Sigmoid colon (tissue), 6 donors: ENCODE measurements at regions not wholly inside any gene's neighbourhood (a gene's known extent, or its start where the extent isn't known, plus 50 kb on each side); places are given as distances from the start of the nearest gene placed in this dataset.

Experiments used
- DNase-seq: peaks from one replicate; pipeline ENCODE4 v3.0.0-alpha.2; 2019
- H3K27ac ChIP-seq, 4 donors: fragments of 200-600 bp; sonication (generic); one replicate each; pipeline ENCODE4 v1.5.1; 2016 to 2019; ENCODE audit warnings: mild to moderate bottlenecking in 1 of 4
- H3K27me3 ChIP-seq, 3 donors: fragments of 200-600 bp; sonication (generic); one replicate each; pipeline ENCODE4 v1.5.1; 2019; ENCODE audit warnings: mild to moderate bottlenecking in 1 of 3
- H3K36me3 ChIP-seq, 4 donors: fragments of 200-600 bp; sonication (generic); one replicate each; pipeline ENCODE4 v1.5.1; 2016 to 2019
- H3K4me1 ChIP-seq, 4 donors: fragments of 200-600 bp; sonication (generic); one replicate each; pipeline ENCODE4 v1.5.1; 2017 to 2019
- H3K4me3 ChIP-seq, 4 donors: fragments of 200-600 bp; sonication (generic); one replicate each; pipeline ENCODE4 v1.5.1; 2017 to 2019; ENCODE audit warnings: mild to moderate bottlenecking in 2 of 4, moderate library complexity in 1 of 4
- H3K9me3 ChIP-seq, 4 donors: fragments of 200-600 bp in 3 of 4; sonication (generic) in 3 of 4; one replicate each; pipeline versions ENCODE4 v1.5.1 to v1.6.1; 2013 to 2019
- CTCF ChIP-seq, 4 experiments: fragments of 450-650 bp in 3 of 4; fragments of 200-600 bp in 1 of 4; IDR thresholded peaks; one replicate each; pipeline ENCODE4 v1.5.1; 2016 to 2019; ENCODE audit warnings: antibody characterized with exemption in 4 of 4, mild to moderate bottlenecking in 3 of 4, moderate library complexity in 2 of 4
- EP300 ChIP-seq, 4 donors: sonication (generic); formaldehyde crosslinking; IDR thresholded peaks; one replicate each; pipeline ENCODE4 v1.6.1; 2017; ENCODE audit warnings: antibody characterized with exemption in 4 of 4
- POLR2A ChIP-seq, 2 donors: fragments of 450-650 bp; IDR thresholded peaks; one replicate each; pipeline ENCODE4 v1.6.1; 2016; ENCODE audit warnings: antibody characterized with exemption in 2 of 2, mild to moderate bottlenecking in 2 of 2, moderate library complexity in 2 of 2
- POLR2AphosphoS5 ChIP-seq, 4 donors: sonication (generic); formaldehyde crosslinking; IDR thresholded peaks; one replicate each; pipeline ENCODE4 v1.6.1; 2017; ENCODE audit warnings: antibody characterized with exemption in 4 of 4
- WGBS, 2 donors: extraction: QIAGEN DNeasy Blood & Tissue Kit; methylation state at CpG; one replicate each; pipeline ENCODE4 v1.1.7; 2013; 5-methylcytosine and 5-hydroxymethylcytosine counted together
- intact Hi-C: fragments of 100-400 bp; cut with DNase I; formaldehyde crosslinking; loops from one replicate; pipeline ENCODE4 v1.15.1; 2023
- donor health status: healthy with polysubstance abuse.
- donor health status: healthy.

- no peak for TF ChIP-seq POLR2A (IDR thresholded peaks at IDR 0.05)
- DNase-seq = no peak
- Histone ChIP-seq H3K4me3 (no peak overlapping the region), H3K36me3 (no peaks in the 10 kb centered on the region), H3K4me1 (no peaks in the 10 kb centered on the region), H3K27me3 (no peaks in the 10 kb centered on the region), H3K9me3 (no peaks in the 10 kb centered on the region), H3K27ac (no peak overlapping the region)
- intact Hi-C loops = no loop called here
- WGBS, 2 donors = 71 to 73% methylated on average over 2 of the region's 2 CpGs
Observed at GRCh38 chr4:11106759-11107158, 321.9 kb downstream of the HS3ST1 start.

DNA sequence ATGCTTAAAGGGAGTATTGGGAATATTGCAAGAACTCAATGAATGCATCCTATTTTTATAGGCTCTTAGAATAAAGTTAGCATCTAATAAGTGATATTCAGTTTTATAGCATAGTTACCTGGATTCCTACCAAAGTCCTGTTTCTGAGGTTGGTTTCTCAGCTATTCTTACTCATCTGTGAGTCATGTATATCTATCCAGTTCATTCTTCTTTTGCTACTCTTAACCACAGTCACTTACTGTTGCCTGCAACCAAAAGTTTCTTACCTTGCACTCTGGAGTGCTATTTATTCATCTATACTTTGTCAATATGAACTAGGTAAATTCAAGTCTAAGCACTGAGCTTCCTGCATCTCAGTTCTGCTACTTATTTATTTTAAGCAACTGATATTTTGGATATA lies 322.5 kb downstream of the HS3ST1 start:
- Histone ChIP-seq H3K9me3 (no peaks in the 10 kb centered on the region), H3K27me3 (no peaks in the 10 kb centered on the region), H3K36me3 (no peaks in the 10 kb centered on the region), H3K4me1 (no peaks in the 10 kb centered on the region), H3K27ac (no peak overlapping the region), H3K4me3 (no peak overlapping the region)
- no peak for DNase-seq
- no peak for TF ChIP-seq POLR2AphosphoS5 (IDR thresholded peaks at IDR 0.05)
- no peak for TF ChIP-seq EP300 (IDR thresholded peaks at IDR 0.05)
- no peak for TF ChIP-seq POLR2A (IDR thresholded peaks at IDR 0.05)
- TF ChIP-seq CTCF (IDR thresholded peaks at IDR 0.05) = no peak
- intact Hi-C loops = no loop called here

DNA sequence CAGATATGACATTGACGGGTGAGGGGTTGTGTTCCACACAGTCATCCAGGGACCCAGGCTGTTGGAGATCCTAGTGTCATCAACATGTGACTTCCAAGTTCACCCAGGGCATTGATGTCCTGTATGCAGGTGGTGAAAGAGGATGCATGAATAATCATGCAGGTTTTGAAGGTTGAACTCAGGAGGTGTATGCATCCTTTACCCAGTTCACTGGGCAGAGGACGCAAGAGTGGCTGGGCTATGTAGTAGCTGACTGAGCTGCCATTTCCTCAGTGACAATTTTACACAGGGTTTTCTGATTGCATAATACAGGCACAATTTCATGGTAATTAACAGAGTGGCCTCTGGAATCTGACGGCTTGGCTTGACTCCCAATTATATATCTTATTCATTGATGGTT lies 323.0 kb downstream of the HS3ST1 start:
- WGBS, 2 donors = 56 to 57% methylated on average over 3 of the region's 3 CpGs
- Histone ChIP-seq H3K27ac (no peak overlapping the region), H3K36me3 (no peaks in the 10 kb centered on the region), H3K4me3 (no peak overlapping the region), H3K27me3 (no peaks in the 10 kb centered on the region), H3K9me3 (no peaks in the 10 kb centered on the region), H3K4me1 (no peaks in the 10 kb centered on the region)
- intact Hi-C loops = no loop called here
- no peak for DNase-seq
- TF ChIP-seq CTCF (IDR thresholded peaks at IDR 0.05) = no peak
- no peak for TF ChIP-seq EP300 (IDR thresholded peaks at IDR 0.05)
- no peak for TF ChIP-seq POLR2A (IDR thresholded peaks at IDR 0.05)
- no peak for TF ChIP-seq POLR2AphosphoS5 (IDR thresholded peaks at IDR 0.05)

GRCh38 chr4:11098461-11098860 lies 330.2 kb downstream of the HS3ST1 start:
- no peaks in the 10 kb centered on the region for H3K4me1 ChIP-seq
- no peak for DNase-seq
- H3K9me3 ChIP-seq = no peaks in the 10 kb centered on the region
- TF ChIP-seq POLR2AphosphoS5 (IDR thresholded peaks at IDR 0.05) (no peak), POLR2A (IDR thresholded peaks at IDR 0.05) (no peak), CTCF (IDR thresholded peaks at IDR 0.05) (no peak), EP300 (IDR thresholded peaks at IDR 0.05) (no peak)
- no peaks in the 10 kb centered on the region for H3K36me3 ChIP-seq
- H3K27me3 ChIP-seq = no peaks in the 10 kb centered on the region
- H3K4me3 ChIP-seq = no peak overlapping the region
- WGBS, 2 donors = 64 to 88% methylated on average over 3 of the region's 3 CpGs
- H3K27ac ChIP-seq = no peak overlapping the region
- intact Hi-C loops = no loop called here

- Histone ChIP-seq H3K9me3 (no peaks in the 10 kb centered on the region), H3K4me3 (no peak overlapping the region), H3K27ac (no peak overlapping the region), H3K4me1 (no peaks in the 10 kb centered on the region), H3K27me3 (no peaks in the 10 kb centered on the region), H3K36me3 (no peaks in the 10 kb centered on the region)
- no peak for TF ChIP-seq POLR2AphosphoS5 (IDR thresholded peaks at IDR 0.05)
- WGBS, 2 donors = 94 to 98% methylated on average over 2 of the region's 2 CpGs
- no peak for DNase-seq
- intact Hi-C loops = no loop called here
Observed at GRCh38 chr4:11097725-11098124, 331.0 kb downstream of the HS3ST1 start.

DNA sequence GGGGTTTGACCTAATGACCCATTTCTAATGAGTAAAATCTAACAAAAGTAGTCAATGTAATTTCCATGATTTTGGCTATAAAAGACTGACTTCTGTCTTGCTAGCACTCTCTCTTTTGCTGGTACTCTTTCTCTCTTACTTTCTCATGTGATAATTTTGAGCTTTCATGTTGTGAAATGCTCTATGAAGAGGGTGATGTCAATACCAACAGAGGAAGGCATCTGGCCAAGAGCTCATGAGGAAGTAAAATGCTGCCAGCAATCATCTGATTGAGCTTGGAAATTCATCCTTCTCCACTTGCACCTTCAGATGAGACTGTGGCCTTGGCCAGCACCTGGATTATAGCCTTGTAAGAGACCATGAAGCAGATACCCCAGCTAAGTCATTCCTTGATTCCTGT lies 347.7 kb downstream of the HS3ST1 start:
- Histone ChIP-seq H3K4me3 (no peak overlapping the region), H3K9me3 (peaks cover 0 to 2% (median 0%) of the 10 kb centered on the region in 4 donors), H3K36me3 (no peaks in the 10 kb centered on the region), H3K27me3 (no peaks in the 10 kb centered on the region), H3K27ac (no peak overlapping the region), H3K4me1 (no peaks in the 10 kb centered on the region)
- no peak for TF ChIP-seq POLR2AphosphoS5 (IDR thresholded peaks at IDR 0.05)
- intact Hi-C loops = no loop called here
- DNase-seq = no peak
